SK-N-MC (cell line): ENCODE measurements at regions not wholly inside any gene's neighbourhood (a gene's known extent, or its start where the extent isn't known, plus 50 kb on each side); places are given as distances from the start of the nearest gene placed in this dataset.

ENCODE experiments used
- DNase-seq: peaks from one replicate; pipeline ENCODE4 v3.0.0-alpha.2; 2011; ENCODE audit warnings: low read depth, low spot score
- H3K27ac ChIP-seq: fragments of 200-600 bp; sonication (generic); 2 replicates; pipeline ENCODE4 v1.5.1; 2016; ENCODE audit warnings: mixed run types
- H3K36me3 ChIP-seq: fragments of 200-600 bp; sonication (generic); 2 replicates; pipeline ENCODE4 v1.6.1; 2017; ENCODE audit warnings: antibody characterized with exemption, low read length, mixed read lengths; ENCODE audit not compliant: insufficient read depth
- H3K4me3 ChIP-seq: fragments of 200-600 bp; sonication (generic); 2 replicates; pipeline ENCODE4 v1.5.1; 2016
- H3K9ac ChIP-seq: fragments of 200-600 bp; sonication (generic); 2 replicates; pipeline ENCODE4 v1.8.0; 2017; ENCODE audit warnings: mixed run types, mixed read lengths; ENCODE audit not compliant: insufficient read length
- H3K9me3 ChIP-seq: fragments of 200-600 bp; sonication (generic); 2 replicates; pipeline ENCODE4 v1.6.1; 2017; ENCODE audit warnings: low read depth, mild to moderate bottlenecking, antibody characterized with exemption, low read length, moderate library complexity, mixed read lengths
- EZH2 ChIP-seq: fragments of 200-600 bp; sonication (generic); IDR thresholded peaks from one replicate; pipeline ENCODE4 v1.6.1; 2017; ENCODE audit warnings: antibody characterized with exemption
- FOXP2 ChIP-seq: optimal IDR thresholded peaks from 2 replicates; pipeline ENCODE3; 2011; ENCODE audit warnings: mild to moderate bottlenecking, moderate library complexity; ENCODE audit not compliant: insufficient read depth; ENCODE audit errors: extremely low read length, control extremely low read depth
- POLR2AphosphoS5 ChIP-seq: IDR thresholded peaks from 2 replicates; pipeline ENCODE4 v1.6.1; 2012; ENCODE audit warnings: mild to moderate bottlenecking, low read depth, low read length, borderline replicate concordance

- TF ChIP-seq POLR2AphosphoS5 (no peak), FOXP2 (no peak), EZH2 (no peak)
- DNase-seq, result no peak
- Histone ChIP-seq H3K36me3 (no peaks in the 10 kb centered on the region), H3K4me3 (no peak overlapping the region), H3K9me3 (no peaks in the 10 kb centered on the region), H3K27ac (no peak overlapping the region), H3K9ac (no peak overlapping the region)
These were observed 350.7 kb upstream of the MGMT start for GRCh38 chr10:129116371-129116770.

- no peak overlapping the region for H3K27ac ChIP-seq
- no peak overlapping the region for H3K9ac ChIP-seq
- TF ChIP-seq POLR2AphosphoS5 (no peak), FOXP2 (no peak), EZH2 (no peak)
- no peak overlapping the region for H3K4me3 ChIP-seq
- no peaks in the 10 kb centered on the region for H3K9me3 ChIP-seq
- DNase-seq, result no peak
- H3K36me3 ChIP-seq, result no peaks in the 10 kb centered on the region
These were observed 346.6 kb upstream of the MGMT start for GRCh38 chr10:129120441-129120840.

- H3K9me3 ChIP-seq, result no peaks in the 10 kb centered on the region
- no peak overlapping the region for H3K9ac ChIP-seq
- no peak overlapping the region for H3K27ac ChIP-seq
- 0 out of 2 replicates have a peak overlapping the region, but pooled peaks have one; percentile 11 for H3K4me3 ChIP-seq
- TF ChIP-seq POLR2AphosphoS5 (no peak), EZH2 (no peak), FOXP2 (no peak)
- no peaks in the 10 kb centered on the region for H3K36me3 ChIP-seq
- no peak for DNase-seq
These were observed 344.2 kb upstream of the MGMT start for GRCh38 chr10:129122846-129123245.

GRCh38 chr10:129123428-129123827 lies 343.6 kb upstream of the MGMT start:
- DNase-seq, result no peak
- H3K27ac ChIP-seq, result peak overlapping the region; percentile 34; the same call in 1 of the 2 replicates
- TF ChIP-seq FOXP2 (no peak), EZH2 (no peak), POLR2AphosphoS5 (no peak)
- H3K9ac ChIP-seq, result no peak overlapping the region
- 0 out of 2 replicates have a peak overlapping the region, but pooled peaks have one; percentile 11 for H3K4me3 ChIP-seq
- no peaks in the 10 kb centered on the region for H3K36me3 ChIP-seq
- no peaks in the 10 kb centered on the region for H3K9me3 ChIP-seq

GRCh38 chr10:129126982-129127381 lies 340.1 kb upstream of the MGMT start:
- Histone ChIP-seq H3K9ac (no peak overlapping the region), H3K9me3 (no peaks in the 10 kb centered on the region), H3K4me3 (no peak overlapping the region), H3K27ac (no peak overlapping the region), H3K36me3 (no peaks in the 10 kb centered on the region)
- no peak for DNase-seq
- TF ChIP-seq FOXP2 (no peak), POLR2AphosphoS5 (no peak), EZH2 (no peak)

GRCh38 chr10:129131457-129132132 lies 335.4 kb upstream of the MGMT start:
- TF ChIP-seq EZH2, result no peak
- no peak for TF ChIP-seq FOXP2
- no peak for TF ChIP-seq POLR2AphosphoS5
- Histone ChIP-seq H3K9ac (no peak overlapping the region), H3K27ac (no peak overlapping the region), H3K9me3 (no peaks in the 10 kb centered on the region), H3K36me3 (no peaks in the 10 kb centered on the region), H3K4me3 (no peak overlapping the region)
- no peak for DNase-seq

- Histone ChIP-seq H3K9me3 (no peaks in the 10 kb centered on the region), H3K9ac (no peak overlapping the region), H3K36me3 (no peaks in the 10 kb centered on the region), H3K4me3 (no peak overlapping the region), H3K27ac (no peak overlapping the region)
- no peak for DNase-seq
- TF ChIP-seq FOXP2 (no peak), EZH2 (no peak), POLR2AphosphoS5 (no peak)
These were observed 333.2 kb upstream of the MGMT start for GRCh38 chr10:129133856-129134255.

- Histone ChIP-seq H3K27ac (no peak overlapping the region), H3K9ac (no peak overlapping the region), H3K36me3 (no peaks in the 10 kb centered on the region), H3K4me3 (no peak overlapping the region), H3K9me3 (no peaks in the 10 kb centered on the region)
- TF ChIP-seq FOXP2 (no peak), POLR2AphosphoS5 (no peak), EZH2 (no peak)
- DNase-seq, result no peak
These were observed 332.7 kb upstream of the MGMT start for GRCh38 chr10:129134371-129134770.

GRCh38 chr10:129135624-129136023 lies 331.4 kb upstream of the MGMT start:
- TF ChIP-seq EZH2, result no peak
- no peak for TF ChIP-seq FOXP2
- TF ChIP-seq POLR2AphosphoS5, result no peak
- DNase-seq, result no peak
- H3K9me3 ChIP-seq, result no peaks in the 10 kb centered on the region
- H3K4me3 ChIP-seq, result no peak overlapping the region
- H3K36me3 ChIP-seq, result no peaks in the 10 kb centered on the region
- H3K27ac ChIP-seq, result peak overlapping the region; percentile 89
- no peak overlapping the region for H3K9ac ChIP-seq
